A673 (cell line): ENCODE measurements at regions not wholly inside any gene's neighbourhood (a gene's known extent, or its start where the extent isn't known, plus 50 kb on each side); places are given as distances from the start of the nearest gene placed in this dataset.

Experiments used
- BruUV-seq: library from RNA; stranded (reverse); fragments of 400-500 nt; replicated peaks from 2 replicates; lab custom pipeline; 2021; lab: Mats Ljungman, UMichigan
- CTCF ChIA-PET: fragments of 300-600 bp; sonication (Branson Sonifier 250); formaldehyde crosslinking; loops from one replicate; lab custom pipeline; 2022; ENCODE audit warnings: antibody characterized with exemption; lab: Charles Lee
- POLR2A ChIA-PET: fragments of 300-600 bp; sonication (Branson Sonifier 250); formaldehyde crosslinking; loops from one replicate; lab custom pipeline; 2022; ENCODE audit warnings: antibody characterized with exemption; ENCODE audit not compliant: low non-redundant PET; lab: Charles Lee
- DNase-seq: peaks from one replicate; pipeline ENCODE4 v3.0.0-alpha.2; 2015; ENCODE audit warnings: low spot score
- H3K27ac ChIP-seq: fragments of 200-600 bp; sonication (generic); 2 replicates; pipeline ENCODE4 v1.5.1; 2016; ENCODE audit warnings: mixed run types, low read depth, mild to moderate bottlenecking, mixed read lengths, antibody characterized with exemption, low read length; ENCODE audit not compliant: poor library complexity, severe bottlenecking
- H3K27me3 ChIP-seq: fragments of 200-600 bp; sonication (generic); replicated peaks from 2 replicates; pipeline ENCODE4 v1.6.1; 2017; ENCODE audit warnings: mixed run types, low read depth, mild to moderate bottlenecking, mixed read lengths, antibody characterized with exemption, low read length; ENCODE audit not compliant: insufficient read depth, poor library complexity
- H3K36me3 ChIP-seq: fragments of 200-600 bp; sonication (generic); 2 replicates; pipeline ENCODE4 v1.6.1; 2016; ENCODE audit warnings: mixed run types, mild to moderate bottlenecking, mixed read lengths, antibody characterized with exemption, low read length; ENCODE audit not compliant: insufficient read depth, poor library complexity, severe bottlenecking
- H3K4me1 ChIP-seq: fragments of 200-600 bp; sonication (generic); 2 replicates; pipeline ENCODE4 v1.6.1; 2017; ENCODE audit warnings: mixed run types, mild to moderate bottlenecking, mixed read lengths, antibody characterized with exemption, low read length; ENCODE audit not compliant: insufficient read depth, poor library complexity, severe bottlenecking
- H3K4me3 ChIP-seq: fragments of 200-600 bp; sonication (generic); 2 replicates; pipeline ENCODE4 v1.5.1; 2016; ENCODE audit warnings: low read depth, mixed run types, mild to moderate bottlenecking, mixed read lengths, low read length; ENCODE audit not compliant: poor library complexity, severe bottlenecking
- H3K9me3 ChIP-seq: fragments of 200-600 bp; sonication (generic); 2 replicates; pipeline ENCODE4 v1.6.1; 2016; ENCODE audit warnings: mixed run types, low read depth, mild to moderate bottlenecking, mixed read lengths, antibody characterized with exemption, low read length; ENCODE audit not compliant: poor library complexity, severe bottlenecking
- EZH2 ChIP-seq: fragments of 200-600 bp; sonication (generic); IDR thresholded peaks from 2 replicates; pipeline ENCODE4 v1.6.1; 2017; ENCODE audit warnings: borderline replicate concordance, low read depth, mild to moderate bottlenecking, mixed read lengths, antibody characterized with exemption, low read length; ENCODE audit not compliant: poor library complexity, severe bottlenecking
- intact Hi-C: fragments of 100-400 bp; cut with micrococcal nuclease; formaldehyde crosslinking; loops from one replicate; pipeline ENCODE4 v1.10.0; 2022; ENCODE audit not compliant: unreplicated experiment
- TF ChIP-seq, protein P1 (sequence below): fragments of 300-800, 200-600 bp; sonication (generic); conservative IDR thresholded peaks from 2 replicates; pipeline ENCODE4 v1.5.1; 2017; ENCODE audit warnings: low read depth, mild to moderate bottlenecking, antibody characterized with exemption, low read length, moderate library complexity, mixed read lengths

DNA sequence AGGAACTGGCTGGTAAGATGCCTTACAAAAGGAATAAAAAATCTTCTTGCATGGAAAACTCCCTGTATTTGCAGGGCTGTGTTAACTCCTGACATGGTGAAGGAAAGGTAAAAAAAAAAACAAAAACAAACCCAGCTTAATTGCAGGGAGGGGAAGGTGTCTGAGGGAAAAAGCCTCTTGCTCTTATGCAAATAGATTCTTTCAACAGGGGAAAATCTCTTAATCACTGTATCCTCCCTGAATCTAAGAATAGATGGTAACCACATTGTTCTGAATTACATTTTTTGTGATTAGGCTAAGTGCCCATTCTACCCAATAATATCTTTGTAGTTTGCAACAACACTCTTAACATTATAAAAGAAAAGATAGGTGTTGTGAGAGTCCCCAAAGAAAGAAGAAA, 172.6 kb downstream of the RBM46 start:
- H3K9me3 ChIP-seq, result no peaks in the 10 kb centered on the region
- POLR2A ChIA-PET, result no interaction called here
- no peak overlapping the region for H3K27ac ChIP-seq
- CTCF ChIA-PET, result no interaction called here
- no peak overlapping the region for H3K4me3 ChIP-seq
- H3K4me1 ChIP-seq, result no peaks in the 10 kb centered on the region
- TF ChIP-seq, protein P1, sequence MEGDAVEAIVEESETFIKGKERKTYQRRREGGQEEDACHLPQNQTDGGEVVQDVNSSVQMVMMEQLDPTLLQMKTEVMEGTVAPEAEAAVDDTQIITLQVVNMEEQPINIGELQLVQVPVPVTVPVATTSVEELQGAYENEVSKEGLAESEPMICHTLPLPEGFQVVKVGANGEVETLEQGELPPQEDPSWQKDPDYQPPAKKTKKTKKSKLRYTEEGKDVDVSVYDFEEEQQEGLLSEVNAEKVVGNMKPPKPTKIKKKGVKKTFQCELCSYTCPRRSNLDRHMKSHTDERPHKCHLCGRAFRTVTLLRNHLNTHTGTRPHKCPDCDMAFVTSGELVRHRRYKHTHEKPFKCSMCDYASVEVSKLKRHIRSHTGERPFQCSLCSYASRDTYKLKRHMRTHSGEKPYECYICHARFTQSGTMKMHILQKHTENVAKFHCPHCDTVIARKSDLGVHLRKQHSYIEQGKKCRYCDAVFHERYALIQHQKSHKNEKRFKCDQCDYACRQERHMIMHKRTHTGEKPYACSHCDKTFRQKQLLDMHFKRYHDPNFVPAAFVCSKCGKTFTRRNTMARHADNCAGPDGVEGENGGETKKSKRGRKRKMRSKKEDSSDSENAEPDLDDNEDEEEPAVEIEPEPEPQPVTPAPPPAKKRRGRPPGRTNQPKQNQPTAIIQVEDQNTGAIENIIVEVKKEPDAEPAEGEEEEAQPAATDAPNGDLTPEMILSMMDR, result no peak
- TF ChIP-seq EZH2, result no peak
- intact Hi-C loops, result no loop called here
- DNase-seq, result no peak
- no TSS peak for BruUV-seq
- H3K27me3 ChIP-seq, result no peaks in the 10 kb centered on the region
- no peaks in the 10 kb centered on the region for H3K36me3 ChIP-seq

DNA sequence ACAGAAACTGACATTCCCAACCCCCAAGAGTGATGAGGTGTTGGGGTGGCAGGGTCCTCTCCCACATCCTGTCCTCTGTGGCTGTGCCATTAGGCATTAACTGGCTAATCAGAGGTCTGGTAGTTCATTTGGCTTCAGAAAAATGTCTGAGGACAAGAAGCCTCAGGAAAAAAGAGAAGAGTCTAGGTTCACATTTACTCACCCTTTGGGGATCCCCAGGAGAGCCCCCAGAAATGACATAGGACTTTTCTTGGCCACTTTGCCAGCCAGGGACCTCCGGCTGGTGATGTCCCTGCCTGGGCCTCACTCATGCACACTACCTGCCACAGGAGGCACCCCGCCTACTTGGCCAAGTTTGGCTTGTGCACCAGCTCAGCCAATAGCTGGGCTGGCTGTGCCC, 173.0 kb downstream of the RBM46 start:
- no peaks in the 10 kb centered on the region for H3K9me3 ChIP-seq
- H3K36me3 ChIP-seq, result no peaks in the 10 kb centered on the region
- H3K27ac ChIP-seq, result no peak overlapping the region
- H3K27me3 ChIP-seq, result no peaks in the 10 kb centered on the region
- intact Hi-C loops, result no loop called here
- BruUV-seq, result no TSS peak
- TF ChIP-seq, protein P1, result no peak
- no peak for TF ChIP-seq EZH2
- H3K4me1 ChIP-seq, result no peaks in the 10 kb centered on the region
- no peak overlapping the region for H3K4me3 ChIP-seq
- ChIA-PET CTCF (no interaction called here), POLR2A (no interaction called here)
- DNase-seq, result no peak

DNA sequence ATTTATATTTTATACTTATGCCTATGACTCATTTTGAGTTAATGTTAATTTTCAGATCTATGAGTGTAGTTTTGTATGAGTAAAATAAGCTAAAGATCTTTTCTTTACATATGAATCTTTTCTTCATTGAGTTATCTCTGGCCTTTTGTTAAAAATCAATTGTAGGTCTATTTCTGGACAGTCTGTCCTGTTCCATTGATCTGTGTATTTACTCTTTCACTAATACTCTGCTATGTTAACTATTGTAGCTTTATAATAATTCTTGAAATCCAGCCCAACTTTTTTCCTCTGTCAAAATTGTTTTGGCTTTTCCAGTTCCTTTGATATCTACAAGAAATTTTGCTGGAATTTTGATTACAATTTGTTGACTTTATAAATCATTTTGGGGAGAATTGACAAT, 177.0 kb downstream of the RBM46 start:
- no peak overlapping the region for H3K27ac ChIP-seq
- no peaks in the 10 kb centered on the region for H3K36me3 ChIP-seq
- CTCF ChIA-PET, result no interaction called here
- no peak for TF ChIP-seq EZH2
- TF ChIP-seq, protein P1, result no peak
- H3K4me3 ChIP-seq, result no peak overlapping the region
- DNase-seq, result no peak
- H3K27me3 ChIP-seq, result no peaks in the 10 kb centered on the region
- H3K9me3 ChIP-seq, result no peaks in the 10 kb centered on the region
- H3K4me1 ChIP-seq, result no peaks in the 10 kb centered on the region
- BruUV-seq, result no TSS peak
- POLR2A ChIA-PET, result no interaction called here
- intact Hi-C loops, result no loop called here
